Lower lobe of right lung (tissue), 2 donors: ENCODE measurements at regions not wholly inside any gene's neighbourhood (a gene's known extent, or its start where the extent isn't known, plus 50 kb on each side); places are given as distances from the start of the nearest gene placed in this dataset.

ENCODE experiments used
- ATAC-seq, 2 donors: fragments of 200-7000 bp; cut with Tn5 transposase; one replicate each; pipeline ENCODE4 v1.9.1; 2020 to 2022; ENCODE audit warnings: mild to moderate bottlenecking in 2 of 2, moderate library complexity in 2 of 2
- DNase-seq: peaks from one replicate; pipeline ENCODE4 v3.0.0-alpha.2; 2020
- H3K27ac ChIP-seq: fragments of 200-600 bp; one replicate; pipeline ENCODE4 v1.8.0; 2022
- H3K27me3 ChIP-seq: fragments of 200-600 bp; one replicate; pipeline ENCODE4 v1.8.0; 2022; ENCODE audit warnings: low read depth
- H3K36me3 ChIP-seq: fragments of 200-600 bp; one replicate; pipeline ENCODE4 v1.8.0; 2022; ENCODE audit warnings: mild to moderate bottlenecking
- H3K4me1 ChIP-seq: fragments of 200-600 bp; one replicate; pipeline ENCODE4 v1.8.0; 2022
- H3K4me3 ChIP-seq: fragments of 200-600 bp; one replicate; pipeline ENCODE4 v1.8.0; 2022; ENCODE audit warnings: mild to moderate bottlenecking
- H3K9me3 ChIP-seq: fragments of 200-600 bp; one replicate; pipeline ENCODE4 v1.8.0; 2022
- intact Hi-C: fragments of 100-400 bp; cut with DNase I; formaldehyde crosslinking; loops from one replicate; pipeline ENCODE4 v1.11.0; 2022
- TF ChIP-seq, protein P1 (sequence below): fragments of 200-600 bp; IDR thresholded peaks from one replicate; pipeline ENCODE4 v1.8.0; 2022; ENCODE audit warnings: antibody characterized with exemption, mild to moderate bottlenecking
- donor health status: DM: no; HTN: yes; CAD: no; lungs with severe emphysema.

GRCh38 chr13:53238261-53238660 is 209.6 kb downstream of the OLFM4 start:
- H3K4me3 ChIP-seq, result no peak overlapping the region
- DNase-seq (no peak), ATAC-seq (no peak)
- no peaks in the 10 kb centered on the region for H3K9me3 ChIP-seq
- intact Hi-C loops, result no loop called here
- H3K36me3 ChIP-seq, result no peaks in the 10 kb centered on the region
- peaks cover 10% of the 10 kb centered on the region for H3K27me3 ChIP-seq
- TF ChIP-seq, protein P1, sequence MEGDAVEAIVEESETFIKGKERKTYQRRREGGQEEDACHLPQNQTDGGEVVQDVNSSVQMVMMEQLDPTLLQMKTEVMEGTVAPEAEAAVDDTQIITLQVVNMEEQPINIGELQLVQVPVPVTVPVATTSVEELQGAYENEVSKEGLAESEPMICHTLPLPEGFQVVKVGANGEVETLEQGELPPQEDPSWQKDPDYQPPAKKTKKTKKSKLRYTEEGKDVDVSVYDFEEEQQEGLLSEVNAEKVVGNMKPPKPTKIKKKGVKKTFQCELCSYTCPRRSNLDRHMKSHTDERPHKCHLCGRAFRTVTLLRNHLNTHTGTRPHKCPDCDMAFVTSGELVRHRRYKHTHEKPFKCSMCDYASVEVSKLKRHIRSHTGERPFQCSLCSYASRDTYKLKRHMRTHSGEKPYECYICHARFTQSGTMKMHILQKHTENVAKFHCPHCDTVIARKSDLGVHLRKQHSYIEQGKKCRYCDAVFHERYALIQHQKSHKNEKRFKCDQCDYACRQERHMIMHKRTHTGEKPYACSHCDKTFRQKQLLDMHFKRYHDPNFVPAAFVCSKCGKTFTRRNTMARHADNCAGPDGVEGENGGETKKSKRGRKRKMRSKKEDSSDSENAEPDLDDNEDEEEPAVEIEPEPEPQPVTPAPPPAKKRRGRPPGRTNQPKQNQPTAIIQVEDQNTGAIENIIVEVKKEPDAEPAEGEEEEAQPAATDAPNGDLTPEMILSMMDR, result no peak
- no peak overlapping the region for H3K27ac ChIP-seq
- H3K4me1 ChIP-seq, result no peaks in the 10 kb centered on the region

GRCh38 chr13:53240401-53241025 is 211.9 kb downstream of the OLFM4 start:
- Histone ChIP-seq H3K4me3 (no peak overlapping the region), H3K36me3 (no peaks in the 10 kb centered on the region), H3K4me1 (no peaks in the 10 kb centered on the region), H3K9me3 (no peaks in the 10 kb centered on the region), H3K27ac (no peak overlapping the region), H3K27me3 (peaks cover 10% of the 10 kb centered on the region)
- TF ChIP-seq, protein P1, result no peak
- intact Hi-C loops, result no loop called here
- DNase-seq (no peak), ATAC-seq (no peak)

- Histone ChIP-seq H3K4me1 (no peaks in the 10 kb centered on the region), H3K27me3 (peaks cover 10% of the 10 kb centered on the region), H3K4me3 (no peak overlapping the region), H3K36me3 (no peaks in the 10 kb centered on the region), H3K27ac (no peak overlapping the region), H3K9me3 (no peaks in the 10 kb centered on the region)
- no peak for ATAC-seq
- TF ChIP-seq, protein P1, result no peak
- intact Hi-C loops, result no loop called here
- no peak for DNase-seq
These were observed 213.3 kb downstream of the OLFM4 start for GRCh38 chr13:53241891-53242348.

- Histone ChIP-seq H3K27me3 (no peaks in the 10 kb centered on the region), H3K4me3 (no peak overlapping the region), H3K4me1 (no peaks in the 10 kb centered on the region), H3K9me3 (no peaks in the 10 kb centered on the region), H3K36me3 (no peaks in the 10 kb centered on the region), H3K27ac (no peak overlapping the region)
- intact Hi-C loops, result no loop called here
- TF ChIP-seq, protein P1, result no peak
- no peak for DNase-seq
- no peak for ATAC-seq
These were observed 220.6 kb downstream of the OLFM4 start for GRCh38 chr13:53249236-53249635.

GRCh38 chr13:53250272-53250875 is 221.8 kb downstream of the OLFM4 start:
- H3K4me3 ChIP-seq, result no peak overlapping the region
- ATAC-seq (peak; percentile 75 to 82), DNase-seq (no peak)
- H3K9me3 ChIP-seq, result no peaks in the 10 kb centered on the region
- no peaks in the 10 kb centered on the region for H3K4me1 ChIP-seq
- no peak overlapping the region for H3K27ac ChIP-seq
- H3K36me3 ChIP-seq, result no peaks in the 10 kb centered on the region
- TF ChIP-seq, protein P1, result peak; percentile 72
- intact Hi-C loops, result no loop called here
- H3K27me3 ChIP-seq, result no peaks in the 10 kb centered on the region
